ENCODE measurements at regions not wholly inside any gene's neighbourhood (a gene's known extent, or its start where the extent isn't known, plus 50 kb on each side); places are given as distances from the start of the nearest gene placed in this dataset.

DNA sequence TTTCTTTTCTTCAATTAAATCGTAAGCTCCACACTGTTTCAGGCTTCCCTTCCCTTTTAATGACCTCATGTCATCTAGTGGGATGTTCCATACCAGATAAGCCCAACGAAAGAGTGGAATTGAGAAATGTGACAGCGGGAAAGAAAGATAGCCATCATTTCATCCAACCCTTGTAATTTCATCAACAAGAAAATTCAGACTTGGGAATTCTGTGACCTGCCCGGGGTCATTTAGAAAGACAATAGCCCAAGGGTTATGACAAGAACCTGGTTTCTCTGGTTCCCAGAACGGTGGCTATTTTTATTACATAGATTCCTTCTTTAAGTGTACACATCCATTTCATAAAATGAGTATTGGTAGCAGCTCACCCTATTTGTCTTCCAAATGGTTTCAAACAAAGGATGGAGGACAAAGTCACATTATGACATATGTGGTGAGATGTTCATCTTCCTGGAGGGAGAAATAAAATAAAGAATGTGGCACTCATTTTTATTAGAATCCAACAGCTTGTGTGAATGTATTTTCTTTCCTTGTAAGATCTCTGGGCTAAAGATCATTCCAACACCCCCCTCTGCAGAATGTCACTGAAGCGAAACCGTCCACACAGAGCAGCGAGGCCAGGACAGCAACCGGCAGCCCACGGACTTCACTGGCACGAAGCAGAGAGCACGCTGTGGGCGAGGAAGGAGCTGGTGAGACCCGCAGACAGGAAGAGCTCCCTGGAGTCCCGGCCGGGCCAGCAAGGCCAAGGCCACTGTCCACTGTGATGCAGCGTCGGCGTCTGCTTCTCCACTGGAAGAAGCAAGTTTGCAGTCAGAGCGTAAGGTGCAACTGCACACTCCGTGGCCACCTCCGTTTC is 199.9 kb downstream of the KLF6 start:
- TF ChIP-seq TAF1 (IDR thresholded peaks at IDR 0.05; ENCODE audit: borderline replicate concordance, low read depth, low read length) (no peak), POLR2A (IDR thresholded peaks at IDR 0.05; ENCODE audit: low read depth, low read length) (no peak)

All from GM12892 (cell line).